Body of pancreas (tissue), 4 donors: ENCODE measurements at regions not wholly inside any gene's neighbourhood (a gene's known extent, or its start where the extent isn't known, plus 50 kb on each side); places are given as distances from the start of the nearest gene placed in this dataset.

Experiments used
- ATAC-seq: fragments of 150-250 bp; one replicate; pipeline ENCODE4 v1.9.1; 2016
- DNase-seq, 4 donors: peaks; one replicate each; pipeline ENCODE4 v3.0.0-alpha.2; 2019
- H3K27ac ChIP-seq, 4 donors: fragments of 200-600 bp; sonication (generic); 1 replicate in 3 of 4; 2 replicates in 1 of 4; pipeline versions ENCODE4 v1.5.1 to v1.6.1; 2016 to 2019; ENCODE audit warnings: mild to moderate bottlenecking in 1 of 4, mixed read lengths in 1 of 4, moderate library complexity in 1 of 4
- H3K27me3 ChIP-seq, 2 donors: fragments of 200-600 bp; sonication (generic); one replicate each; pipeline ENCODE4 v1.6.0; 2016; ENCODE audit warnings: mild to moderate bottlenecking in 1 of 2
- H3K36me3 ChIP-seq, 2 donors: fragments of 200-600 bp; sonication (generic); replicated peaks in 1 of 2; 2 replicates each; pipeline ENCODE4 v1.5.1; 2016; ENCODE audit warnings: low read depth in 2 of 2; ENCODE audit not compliant: insufficient read depth in 1 of 2
- H3K4me1 ChIP-seq: fragments of 200-600 bp; sonication (generic); one replicate; pipeline ENCODE4 v1.6.0; 2016
- H3K4me3 ChIP-seq, 2 donors: fragments of 200-600 bp; sonication (generic); 1 replicate in 1 of 2; 2 replicates in 1 of 2; pipeline ENCODE4 v1.5.1; 2016 to 2019
- H3K9me3 ChIP-seq, 3 donors: fragments of 200-600 bp; sonication (generic); 1 replicate in 2 of 3; 2 replicates in 1 of 3; pipeline ENCODE4 v1.5.1; 2016
- POLR2A ChIP-seq, 3 donors: fragments of 450-650 bp; IDR thresholded peaks; one replicate each; pipeline ENCODE4 v1.6.1; 2016; ENCODE audit warnings: antibody characterized with exemption in 3 of 3, mild to moderate bottlenecking in 2 of 3
- WGBS, 2 donors: methylation state at CpG; one replicate each; pipeline ENCODE4 v1.1.5; 2017; 5-methylcytosine and 5-hydroxymethylcytosine counted together
- intact Hi-C: fragments of 100-400 bp; cut with DNase I; formaldehyde crosslinking; loops from one replicate; pipeline ENCODE4 v1.15.1; 2023
- TF ChIP-seq, protein P1 (sequence below), 7 experiments: fragments of 450-650 bp in 4 of 7; fragments of 200-600 bp in 3 of 7; sonication (generic) in 3 of 7; IDR thresholded peaks; one replicate each; pipeline ENCODE4 v1.5.1; 2016 to 2019; ENCODE audit warnings: antibody characterized with exemption in 7 of 7

- intact Hi-C loops, result no loop called here
- ATAC-seq (no peak), DNase-seq (no peak)
- Histone ChIP-seq H3K27me3 (no peaks in the 10 kb centered on the region), H3K36me3 (no peaks in the 10 kb centered on the region), H3K27ac (no peak overlapping the region), H3K4me3 (no peak overlapping the region), H3K9me3 (no peaks in the 10 kb centered on the region), H3K4me1 (no peaks in the 10 kb centered on the region)
- TF ChIP-seq, protein P1, sequence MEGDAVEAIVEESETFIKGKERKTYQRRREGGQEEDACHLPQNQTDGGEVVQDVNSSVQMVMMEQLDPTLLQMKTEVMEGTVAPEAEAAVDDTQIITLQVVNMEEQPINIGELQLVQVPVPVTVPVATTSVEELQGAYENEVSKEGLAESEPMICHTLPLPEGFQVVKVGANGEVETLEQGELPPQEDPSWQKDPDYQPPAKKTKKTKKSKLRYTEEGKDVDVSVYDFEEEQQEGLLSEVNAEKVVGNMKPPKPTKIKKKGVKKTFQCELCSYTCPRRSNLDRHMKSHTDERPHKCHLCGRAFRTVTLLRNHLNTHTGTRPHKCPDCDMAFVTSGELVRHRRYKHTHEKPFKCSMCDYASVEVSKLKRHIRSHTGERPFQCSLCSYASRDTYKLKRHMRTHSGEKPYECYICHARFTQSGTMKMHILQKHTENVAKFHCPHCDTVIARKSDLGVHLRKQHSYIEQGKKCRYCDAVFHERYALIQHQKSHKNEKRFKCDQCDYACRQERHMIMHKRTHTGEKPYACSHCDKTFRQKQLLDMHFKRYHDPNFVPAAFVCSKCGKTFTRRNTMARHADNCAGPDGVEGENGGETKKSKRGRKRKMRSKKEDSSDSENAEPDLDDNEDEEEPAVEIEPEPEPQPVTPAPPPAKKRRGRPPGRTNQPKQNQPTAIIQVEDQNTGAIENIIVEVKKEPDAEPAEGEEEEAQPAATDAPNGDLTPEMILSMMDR (IDR thresholded peaks at IDR 0.05), result no peak
- TF ChIP-seq POLR2A (IDR thresholded peaks at IDR 0.05), result no peak
- WGBS, 2 donors, result 50 to 53% methylated on average over 4 of the region's 4 CpGs
These were observed 807.7 kb upstream of the ZWINT start for GRCh38 chr10:57168611-57169240.

GRCh38 chr10:57165671-57166070 is 804.6 kb upstream of the ZWINT start:
- no peak for ATAC-seq
- WGBS, 2 donors, result 58 to 76% methylated on average over 2 of the region's 2 CpGs
- no peaks in the 10 kb centered on the region for H3K4me1 ChIP-seq
- TF ChIP-seq, protein P1 (IDR thresholded peaks at IDR 0.05), result no peak
- TF ChIP-seq POLR2A (IDR thresholded peaks at IDR 0.05), result no peak
- H3K27me3 ChIP-seq, result no peaks in the 10 kb centered on the region
- no peaks in the 10 kb centered on the region for H3K36me3 ChIP-seq
- no peaks in the 10 kb centered on the region for H3K9me3 ChIP-seq
- H3K27ac ChIP-seq, result no peak overlapping the region
- H3K4me3 ChIP-seq, result no peak overlapping the region
- DNase-seq, result no peak
- intact Hi-C loops, result no loop called here

- Histone ChIP-seq H3K27ac (no peak overlapping the region), H3K4me1 (no peaks in the 10 kb centered on the region), H3K4me3 (no peak overlapping the region), H3K36me3 (no peaks in the 10 kb centered on the region), H3K27me3 (no peaks in the 10 kb centered on the region), H3K9me3 (no peaks in the 10 kb centered on the region)
- TF ChIP-seq POLR2A (IDR thresholded peaks at IDR 0.05), result no peak
- TF ChIP-seq, protein P1 (IDR thresholded peaks at IDR 0.05), result no peak
- ATAC-seq (no peak), DNase-seq (no peak)
- intact Hi-C loops, result no loop called here
- 61 to 69% methylated on average over 4 of the region's 4 CpGs for WGBS, 2 donors
These were observed 801.2 kb upstream of the ZWINT start for GRCh38 chr10:57162231-57162630.

DNA sequence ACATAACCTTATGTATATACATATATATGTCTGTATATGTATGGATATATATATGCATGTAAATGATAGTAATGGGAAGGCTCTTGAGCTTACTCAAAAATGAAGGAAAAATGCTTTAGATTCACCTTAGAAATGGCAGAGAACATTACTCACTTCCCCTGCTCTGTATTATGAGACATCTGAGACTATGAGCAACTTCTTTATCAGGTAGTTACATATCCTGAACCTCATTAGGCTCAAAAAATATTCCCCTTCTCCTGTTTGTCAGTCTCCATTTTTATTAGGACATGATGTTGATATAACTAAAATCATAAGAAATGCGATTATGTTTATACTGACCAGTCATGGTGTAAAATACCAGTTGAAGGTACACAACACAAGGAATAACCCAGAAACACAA is 800.1 kb upstream of the ZWINT start:
- ATAC-seq (no peak), DNase-seq (no peak)
- H3K4me3 ChIP-seq, result no peak overlapping the region
- no peaks in the 10 kb centered on the region for H3K36me3 ChIP-seq
- H3K4me1 ChIP-seq, result no peaks in the 10 kb centered on the region
- 83 to 97% methylated on average over 1 of the region's 1 CpG for WGBS, 2 donors
- H3K27me3 ChIP-seq, result no peaks in the 10 kb centered on the region
- intact Hi-C loops, result no loop called here
- H3K9me3 ChIP-seq, result no peaks in the 10 kb centered on the region
- H3K27ac ChIP-seq, result no peak overlapping the region
- no peak for TF ChIP-seq POLR2A (IDR thresholded peaks at IDR 0.05)
- TF ChIP-seq, protein P1 (IDR thresholded peaks at IDR 0.05), result no peak

DNA sequence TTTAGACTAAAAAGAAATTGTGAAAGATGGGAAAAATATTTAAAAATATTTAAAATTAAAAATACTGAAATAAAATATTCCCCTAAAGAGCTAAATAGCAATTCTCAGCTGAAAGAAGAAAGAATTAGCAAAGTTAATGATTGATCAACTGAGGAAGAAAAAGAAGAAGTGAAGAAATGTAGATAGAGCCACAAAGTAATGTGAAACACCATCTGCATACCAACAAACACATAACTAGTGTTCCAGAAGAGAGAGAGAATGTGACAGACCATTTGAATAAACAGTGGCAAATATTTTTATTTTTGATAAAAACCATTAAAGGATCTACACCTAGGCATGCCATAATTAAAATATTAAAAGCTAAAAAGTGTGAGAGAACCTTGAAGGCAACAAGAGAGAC is 784.5 kb upstream of the ZWINT start:
- H3K27ac ChIP-seq, result no peak overlapping the region
- no peak for ATAC-seq
- intact Hi-C loops, result no loop called here

More for the DNA sequence above, 784.5 kb upstream of the ZWINT start:
- H3K9me3 ChIP-seq, result no peaks in the 10 kb centered on the region
- H3K4me3 ChIP-seq, result no peak overlapping the region
- H3K27me3 ChIP-seq, result no peaks in the 10 kb centered on the region
- no peaks in the 10 kb centered on the region for H3K36me3 ChIP-seq
- TF ChIP-seq, protein P1 (IDR thresholded peaks at IDR 0.05), result no peak
- TF ChIP-seq POLR2A (IDR thresholded peaks at IDR 0.05), result no peak
- H3K4me1 ChIP-seq, result no peaks in the 10 kb centered on the region
- DNase-seq, result no peak
